Stomach (tissue), 4 donors: ENCODE measurements at regions not wholly inside any gene's neighbourhood (a gene's known extent, or its start where the extent isn't known, plus 50 kb on each side); places are given as distances from the start of the nearest gene placed in this dataset.

ENCODE experiments used
- CTCF ChIP-seq, 7 experiments: fragments of 450-650 bp in 4 of 7; fragments of 200-600 bp in 3 of 7; sonication (generic) in 3 of 7; IDR thresholded peaks; one replicate each; pipeline ENCODE4 v1.5.1; 2016 to 2019; ENCODE audit warnings: antibody characterized with exemption in 7 of 7, control low read depth in 2 of 7, mild to moderate bottlenecking in 1 of 7
- EP300 ChIP-seq: sonication (generic); formaldehyde crosslinking; IDR thresholded peaks from one replicate; pipeline ENCODE4 v1.6.1; 2017; ENCODE audit warnings: antibody characterized with exemption
- POLR2AphosphoS5 ChIP-seq, 3 donors: sonication (generic); formaldehyde crosslinking; IDR thresholded peaks; one replicate each; pipeline ENCODE4 v1.6.1; 2016; ENCODE audit warnings: antibody characterized with exemption in 3 of 3

- no peak for TF ChIP-seq EP300
- no peak for TF ChIP-seq POLR2AphosphoS5 (IDR thresholded peaks at IDR 0.05)
- TF ChIP-seq CTCF (IDR thresholded peaks at IDR 0.05), result no peak
These were observed 131.8 kb upstream of the HS6ST1 start for GRCh38 chr2:128450211-128451024.
